HG02763 (cell line): ENCODE measurements at regions not wholly inside any gene's neighbourhood (a gene's known extent, or its start where the extent isn't known, plus 50 kb on each side); places are given as distances from the start of the nearest gene placed in this dataset.

Source experiments
- ATAC-seq: cut with Tn5 transposase; IDR thresholded peaks from one replicate; pipeline ENCODE4 v1.9.1; 2021; ENCODE audit warnings: mild to moderate bottlenecking, moderate library complexity; ENCODE audit not compliant: unreplicated experiment

DNA sequence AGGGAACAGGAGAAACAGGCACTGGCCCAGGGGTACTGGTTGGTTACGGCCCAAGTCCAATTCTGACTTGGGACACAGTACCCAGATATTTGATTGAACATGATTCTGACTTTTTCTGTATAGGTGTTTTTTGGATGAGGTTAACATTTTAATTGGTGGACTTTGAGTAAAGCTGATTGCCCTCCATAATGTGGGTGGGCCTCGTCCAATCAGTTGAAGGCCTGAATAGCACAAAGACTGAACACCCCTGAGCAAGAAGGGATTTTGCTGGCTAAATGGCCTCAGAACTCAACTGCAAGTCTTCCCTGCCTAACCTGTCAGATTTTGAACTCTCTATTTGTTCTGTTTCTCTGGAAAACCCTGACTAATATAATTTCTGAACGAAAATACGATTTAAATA, 222.6 kb downstream of the TEX36 start:
- ATAC-seq = no peak

DNA sequence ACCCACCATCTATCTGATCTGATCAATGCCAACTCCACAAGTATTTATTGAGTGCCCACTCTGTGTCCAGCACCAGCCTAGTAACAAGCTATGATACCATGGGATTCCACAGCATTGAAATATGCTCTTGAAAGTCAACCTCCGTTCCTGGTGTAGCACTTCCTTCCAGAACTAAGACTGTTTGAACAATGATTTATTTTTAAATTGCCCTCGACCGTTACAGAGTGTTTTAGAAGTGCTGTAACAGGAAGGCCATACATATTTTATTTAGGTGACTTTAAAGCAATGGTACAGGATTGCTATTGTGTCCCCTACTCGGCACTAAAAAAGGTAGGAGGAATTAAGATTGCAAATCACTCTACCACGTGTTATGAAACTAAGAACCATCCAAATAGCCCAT, 225.6 kb downstream of the TEX36 start:
- ATAC-seq = no peak

DNA sequence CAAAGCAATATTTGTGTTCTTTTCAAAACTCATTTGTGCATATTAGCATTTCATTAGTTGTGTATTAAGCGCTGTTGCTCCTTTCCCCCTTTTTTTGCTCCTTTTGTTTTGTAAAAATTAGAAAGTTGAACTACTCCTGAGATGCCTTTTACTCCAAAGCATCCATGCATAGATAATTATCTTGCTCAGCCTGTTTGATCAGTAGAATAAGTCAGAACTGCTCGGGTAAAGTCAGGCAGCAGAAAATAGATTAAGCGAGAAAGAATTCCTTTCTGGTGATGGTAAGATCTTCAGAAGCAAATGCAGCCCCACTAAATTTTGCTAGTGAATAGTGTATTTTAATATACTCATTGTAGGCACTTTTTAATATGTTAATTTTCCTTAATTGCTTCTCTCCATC, 227.1 kb downstream of the TEX36 start:
- no peak for ATAC-seq

DNA sequence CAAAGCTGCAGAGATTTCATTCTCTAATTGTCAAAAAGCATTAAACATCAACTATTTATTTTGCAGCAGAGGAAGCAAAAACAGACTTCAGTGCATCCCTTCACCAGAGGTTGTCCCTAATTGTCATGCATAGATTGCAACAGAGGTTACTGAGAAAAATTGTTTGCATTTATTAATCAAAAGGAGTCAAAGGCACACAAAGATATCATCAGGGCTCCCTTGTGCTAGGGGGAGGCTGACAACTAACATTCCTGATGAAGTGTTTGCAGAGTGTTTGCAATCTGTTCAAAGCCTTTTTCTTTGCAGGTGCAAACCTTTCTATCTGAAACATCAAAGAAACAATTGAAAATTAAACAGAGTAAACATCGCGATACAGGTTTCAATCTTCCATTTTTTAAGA, 227.5 kb downstream of the TEX36 start:
- no peak for ATAC-seq

DNA sequence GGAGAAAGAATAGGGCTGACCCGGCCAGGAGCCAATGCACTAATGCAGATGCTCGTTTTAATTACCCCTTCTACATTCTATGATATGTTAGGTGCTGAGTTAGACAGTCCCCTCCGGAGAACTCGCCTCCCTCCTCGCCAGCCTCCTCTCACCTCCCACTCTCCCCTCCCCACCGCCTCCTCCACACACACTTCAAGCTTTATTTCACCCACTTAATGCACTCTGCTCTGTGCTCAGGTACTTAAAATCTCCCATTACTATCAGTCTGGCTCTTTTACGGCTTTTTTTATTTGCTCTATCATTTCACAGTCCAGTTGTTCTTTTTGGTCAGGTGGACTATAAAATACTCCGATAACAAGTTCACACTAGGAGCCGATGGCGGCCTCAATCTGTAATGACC, 231.6 kb downstream of the TEX36 start:
- ATAC-seq = no peak

DNA sequence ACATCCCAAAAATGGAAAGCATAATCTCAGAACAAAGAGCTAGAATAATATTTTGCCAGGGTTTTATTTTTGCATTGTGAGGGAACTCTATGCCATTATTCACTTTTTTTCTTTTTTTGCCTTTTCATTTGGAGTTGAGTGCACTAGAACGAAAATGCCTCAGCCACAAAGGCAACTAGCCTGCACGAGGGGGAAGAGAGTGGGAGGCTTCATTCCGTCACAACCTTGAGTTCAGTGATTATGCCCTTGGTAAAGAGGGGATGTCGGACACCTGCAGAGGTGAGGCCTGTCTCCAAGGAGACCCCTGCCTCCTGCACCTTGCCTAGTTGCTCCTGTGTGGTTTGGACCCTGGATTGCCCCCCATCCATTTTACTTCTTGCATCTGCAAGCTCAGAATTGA, 232.7 kb downstream of the TEX36 start:
- no peak for ATAC-seq

DNA sequence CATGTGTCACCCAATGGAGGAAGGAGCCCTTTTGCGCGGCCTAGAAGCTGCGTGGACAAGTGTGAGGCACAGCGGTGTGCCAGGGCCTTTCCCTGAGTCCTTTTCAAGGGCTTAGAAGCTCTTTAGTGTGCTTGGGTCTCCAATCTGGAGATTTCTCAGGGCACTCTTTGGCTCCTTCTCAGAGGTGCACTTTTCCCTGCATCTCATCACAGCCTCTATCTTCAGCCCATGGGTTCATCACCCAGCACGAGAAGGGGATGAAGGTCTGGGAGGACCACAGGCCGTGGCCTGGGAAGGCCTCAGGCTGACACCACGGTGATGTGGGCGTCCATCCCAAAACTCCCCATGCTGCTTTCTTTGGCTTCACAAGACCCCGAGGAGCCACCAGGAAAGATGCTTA, 233.4 kb downstream of the TEX36 start:
- no peak for ATAC-seq

DNA sequence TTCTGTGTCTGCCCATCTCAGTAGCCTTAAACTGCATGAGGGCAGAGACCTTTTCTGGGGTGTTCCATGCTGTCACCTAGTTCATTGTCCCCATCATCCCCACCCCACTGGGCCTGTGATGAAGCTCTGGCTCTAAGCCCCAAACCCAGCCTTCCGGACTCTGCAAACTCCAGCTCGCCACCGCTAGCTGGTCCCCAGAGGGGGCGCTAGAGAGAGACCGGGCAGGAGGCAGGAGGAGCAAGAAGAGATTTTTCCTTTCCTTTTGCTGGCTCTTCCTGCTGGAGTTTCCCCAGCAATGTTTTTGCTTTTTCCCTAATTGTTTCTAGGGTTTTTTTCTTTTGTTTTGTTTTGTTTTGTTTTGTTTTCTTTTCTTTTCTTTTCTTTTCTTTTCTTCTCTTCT, 234.4 kb downstream of the TEX36 start:
- no peak for ATAC-seq

DNA sequence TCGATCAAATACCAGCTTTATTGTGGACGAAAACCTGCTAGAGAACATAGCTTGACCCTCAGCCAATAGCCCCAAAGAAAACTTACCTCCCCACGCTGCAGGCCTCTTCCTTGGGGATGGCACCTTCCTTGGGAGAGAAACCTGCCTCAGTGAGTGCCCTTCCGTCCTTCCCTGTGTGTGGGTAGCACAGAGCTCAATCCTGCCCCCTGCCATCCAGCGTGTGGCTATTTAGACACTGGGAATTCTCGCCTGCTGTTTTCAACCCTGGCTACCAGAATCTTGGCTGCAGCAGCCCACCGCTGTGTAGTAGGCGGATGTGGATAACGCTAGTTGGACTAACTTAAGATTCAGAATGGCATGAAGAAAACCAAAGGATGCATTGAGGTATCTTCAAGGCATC, 238.2 kb downstream of the TEX36 start:
- no peak for ATAC-seq

DNA sequence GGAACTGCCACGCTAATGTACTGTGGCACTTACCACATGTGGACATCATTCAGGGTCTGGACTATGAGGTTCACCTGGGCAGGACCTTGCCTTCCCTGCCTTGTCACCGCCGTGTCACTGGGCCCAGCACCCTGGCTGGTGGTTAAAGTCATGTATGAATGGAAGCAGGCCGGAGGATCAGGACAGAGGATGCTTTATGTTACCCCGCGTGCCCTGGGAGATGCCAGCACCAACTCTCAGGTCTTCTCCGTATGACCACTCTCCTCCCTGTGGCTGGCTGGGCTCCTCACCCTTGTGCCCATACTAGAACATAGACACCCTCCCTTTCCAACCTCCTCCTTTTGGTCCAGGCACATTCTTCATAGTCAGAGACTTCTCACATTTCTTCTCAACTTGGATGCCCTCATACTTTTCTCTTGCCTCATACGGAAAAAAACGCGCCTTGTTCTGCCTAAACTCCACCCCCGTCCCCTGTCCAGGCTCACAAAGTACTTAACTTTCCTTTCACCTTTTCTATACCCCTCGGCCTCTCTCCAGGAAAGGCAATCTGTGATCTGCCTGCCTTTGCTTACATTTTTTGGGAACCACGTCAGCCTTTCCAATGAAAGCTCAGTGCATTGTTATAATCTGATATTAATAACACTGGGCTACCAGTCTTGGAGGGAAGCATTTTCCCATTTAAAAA, 240.0 kb downstream of the TEX36 start:
- no peak for ATAC-seq

DNA sequence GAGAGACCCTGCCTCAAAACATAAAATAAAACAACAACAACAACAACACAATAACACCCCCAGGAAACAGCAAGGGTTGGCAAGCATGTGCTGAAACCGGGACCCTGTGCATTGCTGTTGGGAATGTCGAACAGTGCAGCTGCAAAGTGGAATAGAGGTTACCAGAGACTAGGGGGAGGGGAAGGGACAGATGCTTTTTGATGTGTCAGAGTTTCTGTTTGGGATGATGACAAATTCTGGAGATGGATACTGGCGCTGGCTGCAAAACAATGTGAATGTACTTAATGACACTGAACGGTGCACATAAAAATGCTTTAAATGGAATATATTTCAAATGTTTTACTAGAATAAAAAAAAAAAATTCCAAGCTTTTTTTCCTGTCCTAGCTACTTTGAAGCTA, 241.8 kb downstream of the TEX36 start:
- ATAC-seq = no peak

DNA sequence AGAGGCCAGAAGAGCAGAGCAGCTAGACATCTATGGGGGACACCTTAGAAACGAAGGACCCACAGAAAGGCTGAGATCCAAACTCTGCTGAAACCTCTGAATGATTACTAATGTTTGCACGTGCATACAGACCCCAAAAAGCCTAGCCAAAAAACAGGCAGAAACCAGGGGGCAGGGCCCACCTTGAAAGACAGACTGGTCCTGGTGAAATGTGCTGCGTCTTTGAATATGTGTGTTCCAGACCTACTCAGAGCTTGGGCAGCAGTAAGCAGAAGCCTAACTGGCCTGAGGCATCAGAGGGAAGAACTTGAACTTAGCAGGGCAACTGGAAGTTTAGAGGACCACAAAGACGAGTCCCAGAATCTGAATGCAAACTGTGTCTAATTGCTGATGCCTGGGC, 251.8 kb downstream of the TEX36 start:
- ATAC-seq = no peak

DNA sequence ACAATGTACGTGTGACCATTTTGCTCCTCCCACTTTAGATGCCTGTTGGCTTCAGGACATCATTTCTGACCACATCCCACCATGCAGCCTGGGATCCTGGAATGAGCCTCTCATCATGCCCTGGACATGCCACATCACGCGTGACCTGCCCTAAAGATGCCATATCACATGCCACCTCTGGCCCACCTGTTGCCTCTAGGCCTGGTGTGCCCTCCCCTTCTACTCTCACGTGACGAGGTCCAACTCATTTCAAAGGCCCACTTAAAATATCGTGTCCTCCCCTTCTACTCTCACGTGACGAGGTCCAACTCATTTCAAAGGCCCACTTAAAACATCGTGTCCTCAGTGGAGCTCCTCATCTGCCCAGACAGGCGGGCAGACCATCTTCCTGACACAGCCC, 254.9 kb downstream of the TEX36 start:
- no peak for ATAC-seq

DNA sequence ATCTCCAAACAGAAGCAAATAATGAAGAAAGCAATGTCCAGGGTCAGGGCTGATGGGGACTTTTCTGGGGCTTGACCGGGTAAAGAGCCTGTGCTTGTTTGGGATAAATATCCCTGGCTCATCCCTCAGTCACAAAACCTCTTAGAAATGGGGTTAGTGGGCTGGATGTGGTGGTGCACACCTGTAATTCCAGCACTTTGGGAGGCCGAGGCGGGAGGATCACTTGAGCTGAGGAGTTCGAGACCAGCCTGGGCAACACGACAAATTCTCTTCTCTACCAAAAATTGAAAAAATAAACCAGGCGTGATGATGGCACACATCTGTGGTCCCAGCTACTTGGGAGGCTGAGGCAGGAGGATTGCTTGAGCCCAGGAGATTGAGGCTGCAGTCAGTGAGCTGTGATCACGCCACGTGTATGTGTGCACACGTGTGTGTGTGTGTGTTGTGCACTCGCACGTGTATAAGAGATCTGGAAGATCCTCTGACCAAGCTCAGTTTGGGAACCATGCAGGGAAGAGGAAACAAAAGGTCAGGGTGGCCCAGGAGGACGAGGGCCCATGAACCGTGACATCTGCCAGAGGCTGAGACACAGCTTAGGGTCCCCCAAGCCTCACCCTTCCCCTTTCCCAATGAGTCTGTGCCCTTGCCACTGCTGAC, 258.6 kb downstream of the TEX36 start:
- no peak for ATAC-seq

DNA sequence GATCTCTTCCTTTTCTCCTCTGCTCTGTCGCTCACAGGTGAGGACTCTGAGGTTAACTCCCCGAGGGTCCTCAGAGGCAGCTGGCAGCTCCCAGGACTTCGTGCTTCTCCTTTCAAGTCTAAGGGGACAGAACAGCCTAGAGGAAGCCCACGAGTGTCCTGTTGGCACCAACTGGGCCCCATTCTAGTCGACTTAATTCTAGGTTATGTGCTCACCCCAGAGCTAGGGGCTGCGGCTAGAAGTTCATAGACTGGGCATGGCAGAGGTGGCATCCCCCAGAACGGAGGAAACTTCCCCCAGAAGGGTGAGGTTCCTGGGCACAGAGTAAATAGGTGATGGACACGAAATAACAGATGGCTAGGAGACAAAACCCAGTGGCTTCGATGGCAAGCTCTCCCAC, 259.4 kb downstream of the TEX36 start:
- no peak for ATAC-seq

DNA sequence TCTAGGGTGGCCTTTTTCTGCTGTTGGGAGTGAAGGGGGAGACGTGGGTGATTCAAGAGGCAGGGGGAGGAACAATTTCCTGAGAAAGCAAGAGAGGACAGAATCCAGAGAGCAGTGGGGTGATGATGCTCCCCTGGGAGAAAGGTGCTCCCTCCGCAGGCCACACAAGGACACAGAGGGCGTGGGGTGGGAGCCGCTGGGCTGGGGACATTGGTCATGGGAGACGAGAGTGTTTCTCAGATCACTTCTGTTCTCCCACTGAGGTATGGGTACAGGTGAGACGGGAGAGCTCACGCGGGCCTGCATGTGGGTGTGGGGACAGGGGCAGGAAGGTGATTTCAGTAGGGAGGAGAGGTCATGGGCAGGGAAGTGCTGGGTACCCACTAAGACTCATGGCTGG, 259.5 kb upstream of the CTBP2 start:
- no peak for ATAC-seq

DNA sequence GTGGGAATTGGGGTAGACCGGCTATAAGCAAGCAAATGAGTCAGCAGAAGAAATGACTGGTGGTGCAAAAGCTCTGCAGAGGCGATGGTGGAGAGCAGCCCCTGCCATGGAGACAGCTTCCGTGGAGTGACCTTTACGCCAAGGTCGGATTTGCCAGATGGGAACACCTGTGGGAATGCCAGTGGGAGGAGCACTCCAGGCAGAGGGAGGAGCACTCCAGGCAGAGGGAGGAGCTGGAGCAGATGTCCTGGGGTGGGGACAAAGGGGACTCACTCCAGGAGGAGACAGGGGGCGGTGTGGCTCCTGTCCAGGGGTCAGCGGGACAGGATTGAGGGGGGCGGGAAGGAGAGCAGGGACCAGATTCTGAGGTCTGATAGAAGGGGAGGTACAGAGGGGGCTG, 258.8 kb upstream of the CTBP2 start:
- no peak for ATAC-seq

DNA sequence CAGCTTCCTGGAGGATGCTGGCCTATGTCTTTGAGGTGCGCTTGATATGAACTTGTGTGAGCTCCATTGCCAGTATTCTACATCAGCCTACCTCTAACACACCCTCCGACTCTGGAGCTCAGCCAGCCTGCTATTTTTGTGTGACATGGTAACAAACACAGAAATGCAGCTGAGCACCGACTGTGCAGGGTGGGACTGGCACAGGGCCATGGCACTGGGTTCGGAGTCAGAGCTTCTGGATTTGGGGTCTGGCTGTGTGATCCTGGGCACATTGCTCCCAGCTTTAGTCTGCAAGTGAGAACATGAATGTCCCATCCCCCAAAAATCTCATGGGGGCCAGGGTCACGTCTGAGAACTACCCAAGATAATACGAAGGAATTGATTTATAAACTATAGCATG, 257.2 kb upstream of the CTBP2 start:
- no peak for ATAC-seq

DNA sequence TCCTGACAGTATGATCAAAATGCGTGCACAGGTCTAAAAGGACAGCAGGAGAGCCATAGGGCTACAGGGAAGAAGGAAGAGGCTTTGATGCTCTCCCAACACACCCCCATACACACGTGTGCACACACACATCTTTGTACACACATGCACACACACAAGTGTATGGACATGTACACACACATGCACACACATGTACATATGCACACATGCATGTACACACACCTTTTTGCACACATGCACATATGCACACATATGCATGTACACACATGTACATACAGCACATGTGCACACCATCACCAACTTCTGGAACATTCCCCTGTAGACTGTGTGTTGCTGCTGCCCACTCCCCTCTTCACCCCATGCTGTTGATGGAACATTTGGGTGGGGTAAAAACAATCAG, 255.6 kb upstream of the CTBP2 start:
- no peak for ATAC-seq

DNA sequence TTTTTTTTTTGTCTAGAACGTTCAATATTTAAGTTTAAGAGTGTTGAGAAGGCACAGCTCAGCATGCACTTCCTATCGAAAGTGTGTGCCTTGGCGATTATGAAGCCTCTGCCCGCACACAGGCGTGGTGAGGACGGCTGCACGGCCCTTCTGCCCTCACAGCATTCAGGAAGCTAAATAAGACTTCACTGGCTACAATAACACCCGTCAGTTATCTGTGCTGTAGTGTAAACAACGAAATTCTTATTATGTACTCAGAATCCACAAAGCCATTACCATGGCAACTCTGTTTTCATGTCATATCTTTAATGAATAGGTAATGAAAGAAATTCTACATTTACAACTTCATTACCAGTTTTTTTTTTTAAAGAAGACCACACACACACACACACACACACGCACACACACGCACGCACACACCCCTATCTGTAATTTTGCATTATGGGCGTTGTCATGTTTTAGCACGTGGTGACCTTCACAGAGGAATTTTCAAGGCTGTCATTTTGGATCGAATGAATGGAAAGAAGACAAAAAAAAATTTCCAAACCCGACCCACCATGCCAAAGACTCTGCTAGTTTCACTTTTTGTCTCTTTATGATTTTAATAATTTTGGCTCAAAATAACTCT, 254.8 kb upstream of the CTBP2 start:
- no peak for ATAC-seq

DNA sequence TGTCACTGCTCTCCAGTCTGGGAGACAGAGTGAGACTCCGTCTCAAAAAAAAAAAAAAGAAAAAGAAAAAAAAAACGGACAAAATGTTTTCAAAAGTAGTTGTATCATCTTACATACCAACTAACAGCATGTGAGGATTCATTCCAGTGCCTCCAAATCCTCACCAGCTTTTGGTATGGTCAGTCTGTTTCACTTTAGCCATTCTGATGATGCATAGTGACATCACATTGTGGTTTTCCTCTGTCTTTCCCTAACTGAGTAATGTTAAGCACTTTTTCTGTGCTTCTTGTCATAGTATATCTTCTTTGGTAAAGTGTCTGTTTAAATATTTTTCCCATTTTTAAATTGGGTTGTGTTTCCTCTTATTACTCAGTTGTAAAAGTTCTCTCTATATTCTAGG, 251.4 kb upstream of the CTBP2 start:
- ATAC-seq = no peak

DNA sequence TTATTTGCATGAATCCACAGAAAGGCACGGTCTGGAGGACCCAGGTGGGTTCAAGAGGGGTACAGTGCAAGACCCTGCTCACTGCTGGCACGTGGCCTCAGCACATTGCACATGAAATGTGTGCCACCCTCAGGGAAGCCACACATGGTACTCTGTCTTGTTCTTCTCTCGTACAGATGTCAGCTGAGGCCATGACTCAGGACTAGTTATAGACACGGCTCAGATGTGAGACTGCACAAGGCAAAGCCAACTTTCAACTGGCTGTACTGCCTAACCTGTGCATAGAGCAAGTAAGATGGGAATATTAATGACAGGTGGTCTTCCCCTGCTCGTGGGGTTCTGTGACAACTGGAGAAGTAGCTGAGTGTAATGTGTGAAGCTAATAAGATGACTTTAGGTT, 249.4 kb upstream of the CTBP2 start:
- no peak for ATAC-seq

DNA sequence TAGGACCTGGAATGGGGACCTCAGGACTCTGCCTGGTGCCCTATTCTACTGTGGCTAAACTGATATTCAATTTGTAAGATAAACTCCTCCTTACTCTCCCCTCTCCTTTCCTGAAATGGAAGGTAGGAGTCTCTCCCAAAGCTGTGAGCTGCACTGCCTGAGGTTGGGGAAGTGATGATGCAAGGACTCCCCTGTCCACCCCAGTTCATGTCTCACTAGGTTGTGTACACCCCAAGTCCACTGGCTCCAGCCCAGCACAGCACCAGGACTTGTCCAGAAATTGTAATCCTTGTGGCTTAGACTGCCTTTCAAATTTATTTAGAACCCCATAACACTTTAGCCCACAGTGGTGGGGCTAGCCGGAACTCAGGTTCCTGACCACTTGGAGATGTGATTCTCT, 247.2 kb upstream of the CTBP2 start:
- no peak for ATAC-seq
